H1 (cell line): ENCODE measurements at regions not wholly inside any gene's neighbourhood (a gene's known extent, or its start where the extent isn't known, plus 50 kb on each side); places are given as distances from the start of the nearest gene placed in this dataset.

ENCODE experiments used
- CHD7 ChIP-seq: fragments of 300-600 bp; sonication (generic); IDR thresholded peaks from 2 replicates; pipeline ENCODE4 v1.7.1; 2012; ENCODE audit warnings: low read length, moderate library complexity, mild to moderate bottlenecking, inconsistent platforms; ENCODE audit not compliant: insufficient replicate concordance
- PHF8 ChIP-seq: fragments of 200-600 bp; sonication (generic); conservative IDR thresholded peaks from 2 replicates; pipeline ENCODE4 v1.7.1; 2012; ENCODE audit warnings: low read depth, mild to moderate bottlenecking, inconsistent platforms, low read length, moderate library complexity
- POU5F1 ChIP-seq: IDR thresholded peaks from 2 replicates; pipeline ENCODE4 v1.6.1; 2011; ENCODE audit warnings: low read depth, mild to moderate bottlenecking, low read length, moderate library complexity
- RXRA ChIP-seq: IDR thresholded peaks from 2 replicates; pipeline ENCODE4 v1.6.1; 2011; ENCODE audit warnings: low read depth, mild to moderate bottlenecking, low read length, moderate library complexity; ENCODE audit not compliant: insufficient read depth
- ZNF274 ChIP-seq: IDR thresholded peaks from 2 replicates; pipeline ENCODE4 v1.7.0; 2012; ENCODE audit warnings: low read length, borderline replicate concordance; ENCODE audit errors: extremely low read depth

DNA sequence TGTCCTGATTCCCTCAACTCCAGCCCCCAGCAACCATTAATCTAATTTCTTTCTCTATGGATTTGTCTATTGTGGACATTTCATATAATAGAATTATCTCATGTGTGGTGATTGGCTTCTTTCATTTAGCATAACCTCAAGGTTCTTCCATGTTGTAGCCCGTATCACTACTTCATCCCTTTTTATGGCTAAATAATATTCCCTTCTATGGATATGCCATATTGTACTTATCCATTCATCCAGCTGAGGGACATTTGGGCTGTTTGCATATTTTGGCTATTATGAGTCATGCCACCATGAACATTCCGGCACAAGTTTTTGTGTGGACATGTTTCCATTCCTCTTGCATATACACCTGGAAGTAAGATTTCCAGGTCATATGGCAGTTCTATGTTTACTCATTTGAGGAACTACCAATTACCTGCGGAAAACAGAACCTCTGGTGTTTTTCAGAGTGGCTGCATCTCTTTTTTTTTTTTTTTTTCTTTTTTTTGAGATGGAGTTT, 108.7 kb upstream of the MAP1LC3B2 start (continued):
- TF ChIP-seq ZNF274 (no peak), RXRA (no peak), CHD7 (no peak), PHF8 (no peak), POU5F1 (no peak)
